PC-9 (cell line): ENCODE measurements at regions not wholly inside any gene's neighbourhood (a gene's known extent, or its start where the extent isn't known, plus 50 kb on each side); places are given as distances from the start of the nearest gene placed in this dataset.
A peak's percentile ranks its signal among the peaks of the same experiment; 100 is the strongest.

Experiments
- BruUV-seq: library from RNA; stranded (reverse); fragments of 400-500 nt; replicated peaks from 2 replicates; lab custom pipeline; 2021; lab: Mats Ljungman, UMichigan
- CTCF ChIA-PET: fragments of 300-600 bp; sonication (Branson Sonifier 250); formaldehyde crosslinking; loops from one replicate; lab custom pipeline; 2022; ENCODE audit warnings: antibody characterized with exemption; lab: Charles Lee
- POLR2A ChIA-PET: fragments of 300-600 bp; sonication (Branson Sonifier 250); formaldehyde crosslinking; loops from one replicate; lab custom pipeline; 2022; ENCODE audit warnings: antibody characterized with exemption; ENCODE audit not compliant: unreplicated experiment; lab: Charles Lee
- DNase-seq, 2 experiments: peaks; one replicate each; pipeline versions ENCODE4 v3.0.0 to v3.0.0-alpha.2; 2015 to 2022; ENCODE audit warnings: mixed read lengths in 1 of 2
- H2AFZ ChIP-seq: fragments of 200-600 bp; sonication (generic); 2 replicates; pipeline ENCODE4 v1.8.1; 2017; ENCODE audit warnings: antibody characterized with exemption
- H3F3A ChIP-seq: fragments of 200-600 bp; sonication (generic); 2 replicates; pipeline ENCODE4 v1.8.1; 2017; ENCODE audit warnings: antibody characterized with exemption, mild to moderate bottlenecking, low read depth; ENCODE audit not compliant: insufficient read depth
- H3K27ac ChIP-seq: fragments of 200-600 bp; sonication (generic); 2 replicates; pipeline ENCODE4 v1.6.1; 2016; ENCODE audit warnings: mixed run types
- H3K27me3 ChIP-seq: fragments of 200-600 bp; sonication (generic); 2 replicates; pipeline ENCODE4 v1.6.1; 2016; ENCODE audit warnings: low read depth, mixed run types; ENCODE audit not compliant: insufficient read depth
- H3K36me3 ChIP-seq: fragments of 200-600 bp; sonication (generic); 2 replicates; pipeline ENCODE4 v1.6.1; 2016; ENCODE audit warnings: low read depth, mixed run types
- H3K4me1 ChIP-seq: fragments of 200-600 bp; sonication (generic); replicated peaks from 2 replicates; pipeline ENCODE4 v1.6.1; 2016; ENCODE audit warnings: mixed run types; ENCODE audit not compliant: insufficient read depth
- H3K4me2 ChIP-seq: fragments of 200-600 bp; sonication (generic); 2 replicates; pipeline ENCODE4 v1.6.1; 2017; ENCODE audit warnings: mixed run types
- H3K4me3 ChIP-seq: fragments of 200-600 bp; sonication (generic); 2 replicates; pipeline ENCODE4 v1.6.1; 2016; ENCODE audit warnings: mixed run types
- H3K79me2 ChIP-seq: fragments of 200-600 bp; sonication (generic); 2 replicates; pipeline ENCODE4 v1.6.1; 2017; ENCODE audit warnings: low read depth, mixed run types
- H3K9me2 ChIP-seq: fragments of 200-600 bp; sonication (generic); 2 replicates; pipeline ENCODE4 v1.8.1; 2017; ENCODE audit warnings: mild to moderate bottlenecking; ENCODE audit not compliant: insufficient read depth
- H3K9me3 ChIP-seq: fragments of 200-600 bp; sonication (generic); 2 replicates; pipeline ENCODE4 v1.8.1; 2016; ENCODE audit warnings: low read depth; ENCODE audit not compliant: insufficient read depth
- H4K20me1 ChIP-seq: fragments of 200-600 bp; sonication (generic); 2 replicates; pipeline ENCODE4 v1.8.1; 2017; ENCODE audit not compliant: insufficient read depth
- CTCF ChIP-seq: fragments of 200-600 bp; sonication (generic); conservative IDR thresholded peaks from 2 replicates; pipeline ENCODE4 v1.6.1; 2017; ENCODE audit warnings: mixed run types, antibody characterized with exemption, mild to moderate bottlenecking, moderate library complexity
- EZH2 ChIP-seq: fragments of 200-600 bp; sonication (generic); IDR thresholded peaks from 2 replicates; pipeline ENCODE4 v1.8.0; 2017; ENCODE audit warnings: antibody characterized with exemption, low read depth
- intact Hi-C: fragments of 100-400 bp; cut with micrococcal nuclease; formaldehyde crosslinking; loops from one replicate; pipeline ENCODE4 v1.10.0; 2022; ENCODE audit not compliant: unreplicated experiment

DNA sequence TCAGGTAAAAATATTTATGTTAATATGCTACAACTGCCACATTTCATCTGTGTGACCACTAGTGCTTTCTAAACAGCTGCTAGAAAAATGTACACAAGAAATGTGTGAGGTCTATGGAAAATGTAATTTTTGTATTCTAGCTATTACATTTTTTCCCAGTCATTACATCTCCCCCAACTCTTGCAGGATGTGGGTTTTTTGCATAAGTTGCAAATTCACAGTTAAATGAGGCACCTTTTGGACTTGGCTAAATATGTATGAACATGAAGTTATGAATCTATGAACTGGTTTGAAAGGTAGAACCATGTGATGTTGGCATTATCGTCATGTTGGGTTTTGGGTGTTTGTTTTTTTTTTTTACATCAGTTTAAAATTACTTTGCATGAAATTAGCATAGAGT lies 590.4 kb upstream of the WWC1 start:
- H3K4me2 ChIP-seq, result no peak overlapping the region
- H3K27ac ChIP-seq, result peak overlapping the region; percentile 97; the same call in 1 of the 2 replicates
- no peaks in the 10 kb centered on the region for H3K27me3 ChIP-seq
- TF ChIP-seq EZH2 (no peak), CTCF (no peak)
- no peaks in the 10 kb centered on the region; the same call in 1 of the 2 replicates for H3K36me3 ChIP-seq
- H4K20me1 ChIP-seq, result no peaks in the 10 kb centered on the region
- ChIA-PET POLR2A (interaction anchor here (0.7 kb wide), 1 partner anchor 33 kb away, joined by 13 read pairs; no protein-coding TSS in a partner anchor), CTCF (interaction anchor here (0.7 to 1.1 kb wide), 2 partner anchors 43 to 109 kb away, joined by 3 read pairs; no protein-coding TSS in a partner anchor)
- no peak overlapping the region for H2AFZ ChIP-seq
- peaks cover 40% of the 10 kb centered on the region for H3K4me1 ChIP-seq
- intact Hi-C loops, result no loop called here
- no TSS peak for BruUV-seq
- no peak for DNase-seq
- H3K79me2 ChIP-seq, result no peaks in the 10 kb centered on the region
- H3K9me3 ChIP-seq, result peaks cover 4% of the 10 kb centered on the region; the same call in 1 of the 2 replicates
- H3F3A ChIP-seq, result peaks cover 26% of the 10 kb centered on the region
- no peak overlapping the region for H3K4me3 ChIP-seq
- no peaks in the 10 kb centered on the region for H3K9me2 ChIP-seq

- no TSS peak for BruUV-seq
These were observed 589.4 kb upstream of the WWC1 start for GRCh38 chr5:167702014-167702413.

GRCh38 chr5:167708449-167708848 lies 583.0 kb upstream of the WWC1 start:
- H2AFZ ChIP-seq, result no peak overlapping the region
- no TSS peak for BruUV-seq

More at GRCh38 chr5:167702014-167702413, 589.4 kb upstream of the WWC1 start:
- ChIA-PET POLR2A (no interaction called here), CTCF (no interaction called here)
- DNase-seq, result no peak
- Histone ChIP-seq H3K27me3 (no peaks in the 10 kb centered on the region), H3K4me3 (no peak overlapping the region), H3K9me3 (peaks cover 4% of the 10 kb centered on the region; the same call in 1 of the 2 replicates), H3K36me3 (no peaks in the 10 kb centered on the region; the same call in 1 of the 2 replicates), H3K4me2 (no peak overlapping the region), H4K20me1 (no peaks in the 10 kb centered on the region), H3K79me2 (no peaks in the 10 kb centered on the region), H3K27ac (no peak overlapping the region), H3K4me1 (peaks cover 40% of the 10 kb centered on the region), H3K9me2 (no peaks in the 10 kb centered on the region), H2AFZ (no peak overlapping the region; the same call in 1 of the 2 replicates), H3F3A (peaks cover 26% of the 10 kb centered on the region)
- intact Hi-C loops, result no loop called here
- TF ChIP-seq EZH2 (no peak), CTCF (no peak)

More at GRCh38 chr5:167708449-167708848, 583.0 kb upstream of the WWC1 start:
- POLR2A ChIA-PET, result no interaction called here
- DNase-seq, result no peak
- Histone ChIP-seq H3K4me1 (peaks cover 16% of the 10 kb centered on the region), H3F3A (peaks cover 6% of the 10 kb centered on the region; the same call in 1 of the 2 replicates), H3K27me3 (no peaks in the 10 kb centered on the region), H3K36me3 (no peaks in the 10 kb centered on the region), H3K79me2 (no peaks in the 10 kb centered on the region), H3K27ac (no peak overlapping the region), H3K9me2 (no peaks in the 10 kb centered on the region), H3K4me3 (no peak overlapping the region), H4K20me1 (no peaks in the 10 kb centered on the region), H3K9me3 (no peaks in the 10 kb centered on the region), H3K4me2 (no peak overlapping the region)
- intact Hi-C loops, result no loop called here
- no peak for TF ChIP-seq CTCF
- no peak for TF ChIP-seq EZH2
- CTCF ChIA-PET, result no interaction called here
